NCI-H2196 treated with DMSO at 0.1 percent for 48 hours (cell line): ENCODE measurements at regions not wholly inside any gene's neighbourhood (a gene's known extent, or its start where the extent isn't known, plus 50 kb on each side); places are given as distances from the start of the nearest gene placed in this dataset.
"Not testable (repeated sequence)": the region's sequence is repeated elsewhere in the genome, so short reads cannot be mapped to it uniquely, and the experiment has no call there.

Experiments used
- DNase-seq: peaks from one replicate; lab custom pipeline; 2025; ENCODE audit not compliant: unreplicated experiment; lab: John Stamatoyannopoulos, UW

DNA sequence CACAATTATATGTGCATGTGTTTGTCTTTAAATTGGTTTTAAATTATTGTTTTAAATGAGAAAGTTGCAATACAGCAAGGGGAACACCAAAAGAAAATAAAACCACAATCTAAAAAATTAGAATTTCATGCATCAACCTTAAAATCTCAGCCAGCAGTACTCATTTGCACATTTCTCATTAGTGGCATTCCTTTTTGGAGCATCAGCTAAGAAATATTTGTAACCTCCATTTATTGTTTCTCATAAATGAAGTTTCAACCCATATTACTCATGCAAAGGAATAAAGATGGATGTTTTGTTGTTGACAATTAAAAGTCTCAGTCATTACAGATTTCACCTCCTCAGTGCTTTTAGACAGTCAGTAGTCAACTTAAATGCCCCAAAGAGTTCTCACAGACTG lies 160.1 kb downstream of the TBX15 start:
- DNase-seq, result no peak

DNA sequence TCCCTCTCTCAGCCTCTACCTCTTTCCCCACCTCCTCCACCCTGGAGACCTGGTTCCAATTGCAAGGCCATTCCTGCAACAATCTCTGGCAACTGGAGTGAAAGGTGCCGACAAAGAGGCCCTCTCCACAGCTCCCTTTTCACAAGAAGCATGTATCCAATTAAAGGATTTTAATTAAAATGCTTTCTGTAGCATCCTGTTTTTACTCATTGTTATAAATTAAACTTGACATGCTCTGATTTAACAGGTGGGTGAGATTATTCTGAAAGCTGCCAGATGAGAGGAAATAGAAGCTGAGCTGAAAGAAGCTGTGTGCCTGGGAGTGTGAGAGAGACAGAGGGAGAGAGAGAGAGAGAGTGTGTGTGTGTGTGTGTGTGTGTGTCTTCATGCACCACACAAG lies 160.5 kb downstream of the TBX15 start:
- DNase-seq, result no peak

DNA sequence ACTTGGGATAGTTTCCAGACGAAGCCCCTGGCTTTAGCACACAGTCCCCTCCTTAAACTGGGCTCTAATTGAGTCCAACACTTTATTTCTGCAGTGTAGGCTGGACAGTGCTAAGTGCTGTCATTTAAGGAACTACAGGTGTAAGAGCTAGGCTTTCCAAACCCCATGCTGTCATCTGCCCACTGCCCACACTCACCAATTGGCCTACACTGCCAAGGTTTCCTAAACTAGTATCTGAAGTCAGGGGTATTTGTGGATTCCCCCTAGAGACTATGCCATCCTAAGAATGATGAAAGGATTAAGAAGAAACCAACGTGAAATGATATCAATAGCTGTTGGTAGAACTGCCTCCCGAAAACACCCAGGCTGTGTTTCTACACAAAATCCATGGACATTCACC lies 160.9 kb downstream of the TBX15 start:
- DNase-seq, result no peak

DNA sequence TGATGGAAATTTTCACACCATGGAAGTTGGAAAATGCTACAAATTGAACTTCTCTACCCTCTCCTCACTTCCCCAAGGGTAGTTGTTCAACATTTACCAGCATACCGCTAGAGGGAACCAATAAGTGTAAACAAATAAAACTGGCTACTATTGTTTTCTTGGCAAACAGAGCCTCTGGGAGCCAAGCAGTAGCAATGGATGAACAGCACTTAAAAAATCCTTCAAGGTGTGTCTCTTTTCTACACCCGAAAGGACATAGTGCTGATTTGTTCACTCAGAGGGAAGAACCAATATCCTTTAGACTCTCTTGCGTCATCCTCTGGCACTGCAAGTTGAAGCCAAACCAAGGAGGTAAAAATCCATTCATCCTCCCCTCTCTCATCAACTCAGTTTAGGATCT lies 161.5 kb downstream of the TBX15 start:
- no peak for DNase-seq

DNA sequence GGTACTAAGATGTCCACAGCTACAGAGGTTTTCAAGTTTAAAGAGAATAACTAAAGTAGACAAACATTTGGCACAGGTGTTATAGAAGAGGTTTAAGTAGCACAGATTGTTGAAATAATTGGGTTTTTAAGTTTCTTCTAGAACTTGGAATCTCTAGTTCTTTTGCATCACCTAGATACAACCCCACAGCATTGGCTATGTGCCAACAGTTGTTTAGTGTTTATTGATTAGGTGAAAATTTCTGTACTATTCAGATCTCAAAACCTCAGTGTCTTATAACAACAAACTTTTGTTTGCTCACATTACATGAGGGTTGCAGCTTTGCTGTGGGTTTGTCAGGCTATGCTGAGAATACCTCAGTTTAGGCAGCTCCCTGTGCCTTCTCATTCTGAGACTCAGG lies 162.5 kb downstream of the TBX15 start:
- no peak for DNase-seq

DNA sequence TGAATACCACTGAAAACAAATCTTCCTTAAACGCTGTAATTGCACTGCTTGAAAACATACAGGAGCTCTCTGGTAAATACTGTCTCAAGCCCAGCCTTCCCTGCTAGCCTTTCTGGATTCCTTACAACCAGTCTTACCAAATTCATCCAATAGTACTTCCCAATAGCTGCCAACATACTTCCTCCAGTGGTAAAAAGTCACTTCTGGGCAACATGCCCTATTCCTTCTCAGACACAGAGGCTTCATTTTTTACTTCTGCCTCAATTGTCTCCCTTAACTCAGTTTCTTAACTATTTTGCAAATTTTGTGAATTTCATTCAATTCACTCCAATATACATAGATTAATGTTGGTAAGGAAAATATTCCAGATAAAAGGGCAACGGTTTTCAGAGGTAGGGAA lies 166.3 kb downstream of the TBX15 start:
- no peak for DNase-seq

DNA sequence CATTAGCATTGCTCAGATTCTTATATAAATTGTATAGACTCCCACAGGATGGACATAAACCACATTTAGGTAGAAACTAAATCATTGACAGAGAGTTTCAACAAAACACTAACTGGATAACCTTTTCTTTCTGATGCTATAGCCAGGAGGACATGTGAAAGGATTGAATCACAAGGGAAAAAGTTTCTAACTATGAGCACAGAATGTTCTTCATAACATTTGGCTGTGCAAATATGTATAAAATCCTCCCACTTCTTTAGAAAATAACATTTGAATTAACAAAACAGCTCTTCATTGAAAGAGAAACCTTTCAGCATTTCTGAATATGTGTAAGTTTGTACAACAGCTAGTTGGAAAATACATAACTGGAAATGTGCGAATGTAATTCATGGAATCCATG lies 167.3 kb downstream of the TBX15 start:
- DNase-seq, result no peak

DNA sequence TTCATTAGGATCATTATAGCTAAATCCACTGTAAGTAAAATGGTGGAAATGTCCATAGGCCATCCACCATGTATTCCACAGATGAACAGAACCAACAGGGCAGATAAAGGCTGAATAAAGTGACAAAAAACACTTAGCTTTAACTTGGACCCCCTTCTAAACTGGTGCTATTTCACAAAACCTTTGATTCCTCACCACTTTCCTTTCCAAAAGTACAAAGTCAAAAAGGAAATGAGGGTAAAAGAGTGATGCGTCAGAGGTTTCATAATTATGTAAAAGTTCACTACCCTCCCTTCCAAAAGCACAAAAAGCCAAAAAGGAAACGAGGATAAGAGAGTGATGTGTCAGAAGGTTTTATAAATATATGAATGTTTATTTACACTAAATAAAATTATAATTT lies 172.2 kb downstream of the TBX15 start:
- DNase-seq, result no peak

DNA sequence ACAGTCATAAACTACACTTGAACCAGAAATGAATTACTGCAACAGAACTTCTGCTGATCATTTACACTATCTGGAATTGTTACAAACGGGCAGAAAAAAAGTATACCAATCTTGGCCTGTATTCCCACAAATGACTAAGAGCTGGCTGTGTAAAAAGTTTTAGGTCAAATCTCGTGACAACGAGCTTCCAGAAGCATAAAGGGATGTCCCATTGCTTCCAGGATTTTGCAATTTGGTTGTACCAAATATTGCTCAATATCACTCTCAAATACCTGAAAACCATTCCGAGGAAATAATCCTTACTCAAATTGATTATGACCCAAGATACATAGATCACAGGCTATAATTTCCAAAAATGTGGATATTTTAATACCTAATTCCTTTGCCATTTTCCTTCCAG lies 175.6 kb downstream of the TBX15 start:
- DNase-seq, result no peak

DNA sequence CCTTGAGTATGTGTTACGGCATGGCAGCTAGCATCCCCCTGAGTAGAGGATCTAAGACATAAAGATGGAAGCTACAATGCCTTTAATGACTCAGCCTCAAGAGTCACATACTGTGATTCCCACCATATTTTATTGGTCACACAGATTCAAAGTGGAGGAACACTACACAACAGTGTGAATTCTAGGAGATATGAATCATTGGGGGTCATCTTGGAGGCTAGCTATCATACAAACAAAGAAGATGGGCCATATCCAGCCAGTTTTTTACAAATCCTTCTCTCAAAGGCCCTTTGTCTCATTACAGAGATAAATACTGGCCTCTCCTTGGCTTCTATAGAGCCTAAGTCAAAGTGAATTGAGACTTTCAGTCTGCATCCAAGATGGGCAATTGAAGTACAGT lies 177.0 kb downstream of the TBX15 start:
- DNase-seq, result no peak

DNA sequence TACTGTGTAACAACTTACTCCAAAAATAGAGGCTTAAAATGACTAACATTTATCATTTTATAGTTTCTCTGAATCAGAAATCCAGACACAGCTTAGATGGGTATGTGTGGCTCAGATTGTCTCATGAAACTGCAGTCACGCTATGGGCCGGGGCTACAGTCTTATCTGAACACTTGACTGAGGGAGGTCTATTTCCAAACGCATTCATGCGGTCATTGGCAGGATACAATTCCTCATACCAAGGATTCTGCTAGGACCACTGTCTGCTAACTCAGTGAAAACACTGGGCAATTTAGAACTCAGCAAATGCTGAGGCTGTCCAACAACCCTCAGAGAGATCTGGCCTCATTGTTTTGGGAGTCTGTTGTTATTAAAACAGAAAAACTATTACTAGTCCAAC lies 178.6 kb downstream of the TBX15 start:
- DNase-seq, result no peak

DNA sequence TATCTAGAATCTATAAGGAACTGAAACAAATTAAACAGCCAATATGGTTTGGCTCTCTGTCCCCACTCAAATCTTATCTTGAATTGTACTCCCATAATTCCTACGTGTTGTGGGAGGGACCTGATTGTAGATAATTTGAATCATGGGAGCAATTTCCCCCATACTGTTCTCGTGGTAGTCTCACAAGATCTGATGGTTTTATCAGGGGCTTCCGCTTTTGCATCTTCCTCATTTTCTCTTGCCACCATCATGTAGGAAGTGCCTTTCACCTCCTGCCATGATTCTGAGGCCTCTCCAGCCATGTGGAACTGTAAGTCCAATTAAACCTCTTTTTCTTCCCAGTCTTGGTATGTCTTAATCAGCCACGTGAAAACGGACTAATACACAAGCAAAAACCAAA lies 185.0 kb downstream of the TBX15 start:
- DNase-seq, result not testable (repeated sequence)

DNA sequence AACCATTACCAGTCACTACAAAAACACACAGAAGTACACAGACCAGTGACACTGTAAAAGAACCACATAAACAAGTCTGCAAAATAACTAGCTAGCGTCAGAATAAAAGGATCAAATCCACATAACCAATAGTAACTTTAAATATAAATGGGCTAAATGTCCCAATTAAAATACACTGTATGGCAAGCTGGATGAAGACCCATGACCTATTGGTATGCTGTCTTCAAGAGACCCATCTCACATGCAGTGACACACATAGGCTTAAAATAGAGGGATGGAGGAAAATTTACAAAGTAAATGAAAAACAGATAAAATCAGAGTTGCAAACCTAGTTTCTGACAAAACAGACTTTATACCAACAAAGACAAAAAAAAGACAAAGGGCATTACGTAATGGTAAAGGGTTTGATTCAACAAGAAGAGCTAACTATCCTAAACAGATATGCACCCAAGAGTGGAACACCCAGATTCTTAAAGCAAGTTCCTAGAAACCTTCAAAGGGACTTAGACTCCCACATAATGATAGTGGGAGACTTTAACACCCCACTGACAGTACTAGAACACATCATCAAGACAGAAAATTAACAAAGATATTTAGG lies 196.9 kb downstream of the TBX15 start:
- DNase-seq, result no peak

DNA sequence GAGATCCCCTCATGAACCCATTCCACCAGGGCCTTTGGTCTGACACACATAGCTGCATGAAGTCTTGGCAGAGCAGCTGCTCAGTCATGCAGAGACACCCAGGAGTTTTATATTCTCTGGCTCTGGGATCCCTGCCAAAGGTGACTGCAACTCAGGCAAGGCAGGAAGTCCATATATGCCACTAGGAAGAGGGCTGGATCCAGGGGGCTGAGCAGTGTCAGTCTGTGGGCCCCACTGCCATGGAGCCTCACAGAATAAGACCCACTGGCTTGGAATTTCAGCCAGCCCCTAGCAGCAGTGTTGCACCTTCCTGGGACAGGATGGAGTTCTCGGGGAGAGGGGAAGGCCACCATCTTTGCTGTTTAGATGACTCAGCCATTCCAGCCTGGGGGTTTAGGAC lies 199.7 kb downstream of the TBX15 start:
- peak; percentile 61 for DNase-seq

DNA sequence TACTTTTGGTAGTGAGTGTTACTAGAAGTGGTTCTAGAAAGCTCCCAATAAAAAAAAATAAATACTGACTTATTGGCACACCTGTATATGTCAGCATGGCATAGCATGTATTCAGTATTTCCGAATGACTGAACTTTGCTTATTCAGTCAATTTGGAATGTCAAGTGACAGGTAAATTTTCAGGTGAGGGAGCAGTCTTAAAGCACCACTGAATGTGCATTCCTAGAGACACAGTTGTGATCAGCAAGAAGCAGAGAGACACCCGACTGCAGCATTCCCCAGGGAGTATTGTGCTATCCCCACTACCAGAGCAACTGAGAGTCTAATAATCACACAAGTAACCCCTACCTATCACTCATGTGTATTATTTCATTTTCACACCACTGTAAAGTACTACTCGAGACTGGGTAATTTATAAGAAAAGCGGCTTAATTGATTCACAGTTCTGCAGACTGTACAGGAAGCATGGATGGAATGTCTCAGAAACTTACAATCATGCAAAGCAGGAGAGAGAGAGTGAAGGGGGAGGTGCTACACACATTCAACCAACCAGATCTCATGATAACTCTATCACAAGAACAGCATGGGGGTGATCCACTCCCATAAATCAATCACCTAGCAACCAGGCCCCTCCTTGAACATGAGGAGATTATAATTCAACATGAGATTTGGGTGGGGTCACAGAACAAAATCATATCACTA lies 201.5 kb downstream of the TBX15 start:
- DNase-seq, result no peak

DNA sequence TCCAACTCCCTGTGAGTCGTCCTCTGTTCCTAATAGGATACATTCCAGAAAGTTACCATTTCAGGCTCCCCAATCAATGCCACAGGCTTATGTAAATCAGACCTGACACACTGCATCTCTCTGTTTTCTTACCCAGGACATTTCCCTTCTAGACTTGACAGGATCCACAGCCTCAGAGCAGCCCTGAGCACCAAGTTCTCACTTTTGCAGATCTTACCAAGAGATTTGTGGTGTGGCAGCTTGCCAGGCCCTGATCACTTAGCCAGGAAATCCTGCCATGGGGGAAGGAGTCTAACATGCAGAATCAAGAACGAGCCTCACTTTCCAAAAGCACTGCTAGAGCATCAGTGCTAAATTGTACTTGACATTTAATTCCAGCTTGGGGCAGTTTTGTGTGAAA lies 202.9 kb downstream of the TBX15 start:
- DNase-seq, result no peak

DNA sequence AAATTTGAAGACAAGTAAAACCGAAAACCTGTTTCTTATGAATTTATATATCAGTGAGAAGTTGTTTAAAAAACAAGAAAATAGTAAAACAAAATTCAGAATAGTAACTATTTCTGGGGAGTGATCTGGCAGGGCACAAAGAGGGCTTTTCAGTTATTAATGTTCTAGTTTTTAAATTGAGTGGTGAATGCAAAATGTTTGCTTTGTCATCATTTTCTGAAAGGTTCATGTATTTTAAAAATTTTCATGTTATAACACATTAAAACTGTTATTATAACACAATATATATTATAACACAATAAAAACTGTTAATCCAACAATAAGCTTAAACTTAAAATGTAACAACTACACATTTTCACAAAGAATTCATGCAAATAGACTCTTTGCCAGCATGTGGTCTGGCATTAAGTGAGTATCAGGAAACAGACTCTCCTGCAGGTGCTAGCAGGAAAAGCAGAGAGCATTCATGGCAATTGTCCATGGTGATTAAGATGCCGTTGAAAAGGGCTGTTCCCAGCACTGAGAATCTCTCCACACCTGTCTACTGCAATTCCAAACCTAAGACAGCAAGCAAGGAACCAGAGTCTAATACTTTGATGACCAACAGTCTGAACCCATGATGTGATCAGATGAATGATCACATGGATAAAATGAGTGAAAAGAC lies 204.9 kb downstream of the TBX15 start:
- DNase-seq, result peak; percentile 5

DNA sequence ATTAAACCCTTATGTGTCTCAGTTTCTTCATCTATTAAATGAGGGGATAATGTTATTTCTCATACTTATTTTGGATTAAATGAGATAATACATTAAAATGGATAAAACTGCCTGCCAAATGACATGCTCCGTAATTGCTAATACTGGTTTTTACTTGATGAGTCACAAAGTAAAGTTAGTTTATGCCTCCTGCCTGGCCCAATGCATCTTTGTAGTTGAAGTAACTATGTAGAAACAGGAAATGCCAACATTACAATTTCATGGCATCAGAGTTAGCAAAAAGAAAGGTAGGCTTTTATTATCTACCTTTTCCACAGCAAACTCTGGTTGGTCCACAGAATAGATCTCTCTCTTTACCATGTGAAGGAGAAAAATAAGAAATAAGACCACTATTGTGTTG lies 214.5 kb downstream of the TBX15 start:
- no peak for DNase-seq

DNA sequence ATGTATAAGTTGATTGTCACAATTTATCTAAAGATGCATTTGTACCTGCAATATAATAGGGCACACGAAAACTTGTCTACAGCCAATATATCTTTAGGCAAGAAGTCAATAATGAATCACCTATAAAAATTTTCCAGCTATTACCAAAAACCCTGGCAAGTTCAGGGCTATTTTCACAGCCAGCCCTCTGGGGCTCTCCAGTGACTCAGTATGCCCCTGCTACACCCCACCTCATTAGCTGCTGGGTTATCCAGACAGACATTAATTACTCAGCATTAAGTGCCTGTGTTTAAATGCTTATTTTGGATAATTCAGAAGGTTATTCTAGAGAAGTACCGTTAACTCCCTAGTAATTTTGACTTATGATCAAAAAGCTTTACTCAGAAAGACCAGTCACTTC lies 220.2 kb downstream of the TBX15 start:
- DNase-seq, result no peak

DNA sequence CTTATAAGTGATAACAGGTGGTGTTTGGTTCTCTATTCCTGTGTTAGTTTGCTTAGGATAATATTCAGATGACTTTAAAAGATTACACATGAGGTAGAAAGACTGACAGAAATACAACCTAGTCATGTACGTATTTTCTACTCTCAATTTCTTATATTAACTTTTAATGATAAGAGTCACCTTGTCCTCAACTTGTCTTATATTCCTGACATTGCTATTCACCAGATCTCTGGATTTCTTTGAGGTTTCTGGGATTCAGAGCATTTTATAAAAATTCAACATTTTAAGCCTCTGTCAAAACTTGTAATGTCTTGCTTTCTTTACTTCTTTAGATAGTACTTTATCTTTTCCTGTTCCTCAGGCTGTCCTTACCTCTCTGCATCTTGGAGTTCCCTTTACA lies 234.2 kb downstream of the TBX15 start:
- DNase-seq, result no peak

DNA sequence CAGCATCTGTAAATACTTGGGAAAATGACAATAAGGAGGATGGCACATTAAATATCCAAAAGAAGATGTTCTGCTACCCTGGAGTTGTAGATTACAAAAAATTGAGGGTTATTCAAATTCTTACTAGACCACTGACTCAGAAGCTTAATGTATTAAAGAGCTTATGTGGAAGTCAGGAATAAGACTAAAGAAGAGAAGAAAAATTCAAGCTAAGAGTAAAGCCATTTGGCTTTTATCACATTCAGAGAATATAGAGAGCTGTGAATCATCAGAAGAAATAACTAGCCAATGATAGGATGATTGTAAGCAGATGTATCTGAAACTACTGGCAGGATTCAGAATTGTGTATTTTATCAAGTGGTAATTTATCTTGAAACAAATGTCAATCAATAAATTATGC lies 237.0 kb downstream of the TBX15 start:
- DNase-seq, result no peak

DNA sequence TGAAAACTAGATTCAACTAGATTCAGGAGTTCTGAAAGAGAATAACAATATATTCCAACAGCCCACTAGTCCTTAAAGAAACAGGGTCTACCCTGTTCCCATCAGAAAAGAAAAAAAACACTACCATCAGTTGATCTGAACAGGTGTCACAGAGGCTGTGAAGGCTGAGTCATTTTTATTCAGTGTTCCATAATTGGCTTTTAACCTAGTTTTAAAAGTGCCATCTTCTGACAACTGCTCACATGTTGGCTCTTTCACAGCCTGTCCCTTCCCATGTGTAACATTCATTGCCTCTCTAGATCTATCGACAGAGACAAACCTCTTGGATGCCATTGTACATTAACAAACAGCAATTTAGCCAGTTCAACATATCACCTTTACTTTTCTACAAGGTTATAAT lies 243.7 kb downstream of the TBX15 start:
- no peak for DNase-seq

DNA sequence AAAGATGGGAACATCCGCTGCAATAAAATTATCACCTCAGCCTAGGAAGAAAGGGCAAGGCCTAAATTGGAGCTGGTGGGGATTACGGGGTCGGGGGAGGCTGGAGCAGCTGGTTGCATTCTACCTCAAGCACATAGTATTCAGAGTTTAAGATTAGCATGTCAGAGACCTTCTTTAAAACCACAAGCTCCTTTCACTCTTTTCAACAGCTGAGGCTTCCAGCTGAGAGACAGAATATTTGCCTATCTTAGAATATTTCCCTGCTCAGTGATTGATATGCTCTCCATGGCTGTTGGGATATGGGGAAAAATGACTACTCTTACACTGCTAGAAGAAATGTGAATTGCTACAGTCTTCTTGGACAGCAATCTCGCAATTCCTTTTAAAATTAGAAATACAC lies 248.6 kb downstream of the TBX15 start:
- no peak for DNase-seq
